Body of pancreas (tissue), 4 donors: ENCODE measurements at regions not wholly inside any gene's neighbourhood (a gene's known extent, or its start where the extent isn't known, plus 50 kb on each side); places are given as distances from the start of the nearest gene placed in this dataset.

Experiments used
- ATAC-seq: fragments of 150-250 bp; one replicate; pipeline ENCODE4 v1.9.1; 2016
- DNase-seq, 4 donors: peaks; one replicate each; pipeline ENCODE4 v3.0.0-alpha.2; 2019
- H3K27ac ChIP-seq, 4 donors: fragments of 200-600 bp; sonication (generic); 1 replicate in 3 of 4; 2 replicates in 1 of 4; pipeline versions ENCODE4 v1.5.1 to v1.6.1; 2016 to 2019; ENCODE audit warnings: mild to moderate bottlenecking in 1 of 4, mixed read lengths in 1 of 4, moderate library complexity in 1 of 4
- H3K27me3 ChIP-seq, 2 donors: fragments of 200-600 bp; sonication (generic); one replicate each; pipeline ENCODE4 v1.6.0; 2016; ENCODE audit warnings: mild to moderate bottlenecking in 1 of 2
- H3K36me3 ChIP-seq, 2 donors: fragments of 200-600 bp; sonication (generic); replicated peaks in 1 of 2; 2 replicates each; pipeline ENCODE4 v1.5.1; 2016; ENCODE audit warnings: low read depth in 2 of 2; ENCODE audit not compliant: insufficient read depth in 1 of 2
- H3K4me1 ChIP-seq: fragments of 200-600 bp; sonication (generic); one replicate; pipeline ENCODE4 v1.6.0; 2016
- H3K4me3 ChIP-seq, 2 donors: fragments of 200-600 bp; sonication (generic); 1 replicate in 1 of 2; 2 replicates in 1 of 2; pipeline ENCODE4 v1.5.1; 2016 to 2019
- H3K9me3 ChIP-seq, 3 donors: fragments of 200-600 bp; sonication (generic); 1 replicate in 2 of 3; 2 replicates in 1 of 3; pipeline ENCODE4 v1.5.1; 2016
- CTCF ChIP-seq, 7 experiments: fragments of 450-650 bp in 4 of 7; fragments of 200-600 bp in 3 of 7; sonication (generic) in 3 of 7; IDR thresholded peaks; one replicate each; pipeline ENCODE4 v1.5.1; 2016 to 2019; ENCODE audit warnings: antibody characterized with exemption in 7 of 7
- POLR2A ChIP-seq, 3 donors: fragments of 450-650 bp; IDR thresholded peaks; one replicate each; pipeline ENCODE4 v1.6.1; 2016; ENCODE audit warnings: antibody characterized with exemption in 3 of 3, mild to moderate bottlenecking in 2 of 3
- WGBS, 2 donors: methylation state at CpG; one replicate each; pipeline ENCODE4 v1.1.5; 2017; 5-methylcytosine and 5-hydroxymethylcytosine counted together
- intact Hi-C: fragments of 100-400 bp; cut with DNase I; formaldehyde crosslinking; loops from one replicate; pipeline ENCODE4 v1.15.1; 2023

- no peak overlapping the region for H3K27ac ChIP-seq
- no peaks in the 10 kb centered on the region for H3K4me1 ChIP-seq
- H3K36me3 ChIP-seq: no peaks in the 10 kb centered on the region
- intact Hi-C loops: no loop called here
- H3K9me3 ChIP-seq: no peaks in the 10 kb centered on the region
- 63 to 70% methylated on average over 2 to 4 of the region's 4 CpGs for WGBS, 2 donors
- TF ChIP-seq POLR2A (IDR thresholded peaks at IDR 0.05): no peak
- TF ChIP-seq CTCF (IDR thresholded peaks at IDR 0.05): no peak
- ATAC-seq (no peak), DNase-seq (no peak)
- no peaks in the 10 kb centered on the region for H3K27me3 ChIP-seq
- no peak overlapping the region for H3K4me3 ChIP-seq
These were observed 360.9 kb upstream of the SALL3 start for GRCh38 chr18:78618726-78619125.

- H3K4me1 ChIP-seq: no peaks in the 10 kb centered on the region
- no peak for ATAC-seq
- H3K27me3 ChIP-seq: no peaks in the 10 kb centered on the region
- no peak overlapping the region for H3K4me3 ChIP-seq
- TF ChIP-seq POLR2A (IDR thresholded peaks at IDR 0.05) (no peak), CTCF (IDR thresholded peaks at IDR 0.05) (no peak)
- WGBS, 2 donors: 41 to 55% methylated on average over 11 to 13 of the region's 13 CpGs
- no peaks in the 10 kb centered on the region for H3K9me3 ChIP-seq
- H3K36me3 ChIP-seq: no peaks in the 10 kb centered on the region
- DNase-seq: no peak
- H3K27ac ChIP-seq: no peak overlapping the region
- intact Hi-C loops: no loop called here
These were observed 359.8 kb upstream of the SALL3 start for GRCh38 chr18:78619854-78620253.

- H3K27ac ChIP-seq: no peak overlapping the region
- H3K36me3 ChIP-seq: no peaks in the 10 kb centered on the region
- intact Hi-C loops: no loop called here
- WGBS, 2 donors: 67 to 70% methylated on average over 6 of the region's 6 CpGs
- no peak overlapping the region for H3K4me3 ChIP-seq
- H3K4me1 ChIP-seq: no peaks in the 10 kb centered on the region
- TF ChIP-seq CTCF (IDR thresholded peaks at IDR 0.05) (no peak), POLR2A (IDR thresholded peaks at IDR 0.05) (no peak)
- no peaks in the 10 kb centered on the region for H3K9me3 ChIP-seq
- no peaks in the 10 kb centered on the region for H3K27me3 ChIP-seq
- ATAC-seq: no peak
- no peak for DNase-seq
These were observed 359.3 kb upstream of the SALL3 start for GRCh38 chr18:78620326-78620725.

- intact Hi-C loops: no loop called here
- Histone ChIP-seq H3K27ac (no peak overlapping the region), H3K9me3 (no peaks in the 10 kb centered on the region), H3K36me3 (no peaks in the 10 kb centered on the region), H3K4me1 (no peaks in the 10 kb centered on the region), H3K27me3 (no peaks in the 10 kb centered on the region), H3K4me3 (no peak overlapping the region)
- WGBS, 2 donors: 80 to 81% methylated on average over 9 of the region's 9 CpGs
- ATAC-seq: no peak
- DNase-seq: no peak
- TF ChIP-seq POLR2A (IDR thresholded peaks at IDR 0.05) (no peak), CTCF (IDR thresholded peaks at IDR 0.05) (no peak)
These were observed 358.4 kb upstream of the SALL3 start for GRCh38 chr18:78621141-78621755.

- ATAC-seq (no peak), DNase-seq (no peak)
- H3K9me3 ChIP-seq: no peaks in the 10 kb centered on the region
- H3K27me3 ChIP-seq: no peaks in the 10 kb centered on the region
- H3K36me3 ChIP-seq: no peaks in the 10 kb centered on the region
- no peaks in the 10 kb centered on the region for H3K4me1 ChIP-seq
- TF ChIP-seq POLR2A (IDR thresholded peaks at IDR 0.05): no peak
- no peak for TF ChIP-seq CTCF (IDR thresholded peaks at IDR 0.05)
- H3K27ac ChIP-seq: no peak overlapping the region
- 62 to 74% methylated on average over 11 of the region's 11 CpGs for WGBS, 2 donors
- no peak overlapping the region for H3K4me3 ChIP-seq
- intact Hi-C loops: no loop called here
These were observed 357.2 kb upstream of the SALL3 start for GRCh38 chr18:78622251-78622906.
